Limb (tissue), 2 donors: ENCODE measurements at regions not wholly inside any gene's neighbourhood (a gene's known extent, or its start where the extent isn't known, plus 50 kb on each side); places are given as distances from the start of the nearest gene placed in this dataset.
"Not testable (repeated sequence)": the region's sequence is repeated elsewhere in the genome, so short reads cannot be mapped to it uniquely, and the experiment has no call there.

Source experiments
- DNase-seq, 2 donors: peaks; one replicate each; pipeline ENCODE4 v3.0.0-alpha.2; 2016; ENCODE audit errors: extremely low spot score in 2 of 2

GRCh38 chr7:131937868-131938267 is 381.4 kb upstream of the PODXL start:
- DNase-seq: no peak

GRCh38 chr7:131935180-131935579 is 378.8 kb upstream of the PODXL start:
- no peak for DNase-seq

GRCh38 chr7:131934452-131934851 is 378.0 kb upstream of the PODXL start:
- DNase-seq: no peak

- no peak for DNase-seq
Measured at GRCh38 chr7:131933751-131934289, 377.4 kb upstream of the PODXL start.

- DNase-seq: not testable (repeated sequence)
Measured at GRCh38 chr7:131933219-131933618, 376.8 kb upstream of the PODXL start.

GRCh38 chr7:131932271-131932670 is 375.8 kb upstream of the PODXL start:
- DNase-seq: no peak

- no peak for DNase-seq
Measured at GRCh38 chr7:131931370-131931769, 374.9 kb upstream of the PODXL start.

- DNase-seq: no peak
Measured at GRCh38 chr7:131929632-131930031, 373.2 kb upstream of the PODXL start.

GRCh38 chr7:131927770-131928423 is 371.5 kb upstream of the PODXL start:
- DNase-seq: no peak

- DNase-seq: no peak
Measured at GRCh38 chr7:131925636-131926035, 369.2 kb upstream of the PODXL start.

- no peak for DNase-seq
Measured at GRCh38 chr7:131924857-131925256, 368.4 kb upstream of the PODXL start.

- not testable (repeated sequence) for DNase-seq
Measured at GRCh38 chr7:131922948-131923347, 366.5 kb upstream of the PODXL start.

GRCh38 chr7:131921016-131921415 is 364.6 kb upstream of the PODXL start:
- no peak for DNase-seq

- no peak for DNase-seq
Measured at GRCh38 chr7:131919920-131920709, 363.7 kb upstream of the PODXL start.

- DNase-seq: no peak
Measured at GRCh38 chr7:131911112-131911511, 354.7 kb upstream of the PODXL start.

GRCh38 chr7:131909151-131909768 is 352.8 kb upstream of the PODXL start:
- DNase-seq: peak in 1 of 2 donors; percentile 43

GRCh38 chr7:131908714-131909113 is 352.3 kb upstream of the PODXL start:
- DNase-seq: no peak

- no peak for DNase-seq
Measured at GRCh38 chr7:131905471-131905973, 349.1 kb upstream of the PODXL start.

GRCh38 chr7:131904760-131905327 is 348.4 kb upstream of the PODXL start:
- DNase-seq: no peak

GRCh38 chr7:131903315-131903714 is 346.9 kb upstream of the PODXL start:
- DNase-seq: no peak

- no peak for DNase-seq
Measured at GRCh38 chr7:131900785-131901287, 344.4 kb upstream of the PODXL start.
